Mucosa of gallbladder (tissue), 1 donor: ENCODE measurements at regions not wholly inside any gene's neighbourhood (a gene's known extent, or its start where the extent isn't known, plus 50 kb on each side); places are given as distances from the start of the nearest gene placed in this dataset.

ENCODE experiments used
- DNase-seq: peaks from one replicate; pipeline ENCODE4 v3.0.0-alpha.2; 2020; ENCODE audit warnings: low spot score
- donor health status: DM: no; HTN: no; CAD: no.

DNA sequence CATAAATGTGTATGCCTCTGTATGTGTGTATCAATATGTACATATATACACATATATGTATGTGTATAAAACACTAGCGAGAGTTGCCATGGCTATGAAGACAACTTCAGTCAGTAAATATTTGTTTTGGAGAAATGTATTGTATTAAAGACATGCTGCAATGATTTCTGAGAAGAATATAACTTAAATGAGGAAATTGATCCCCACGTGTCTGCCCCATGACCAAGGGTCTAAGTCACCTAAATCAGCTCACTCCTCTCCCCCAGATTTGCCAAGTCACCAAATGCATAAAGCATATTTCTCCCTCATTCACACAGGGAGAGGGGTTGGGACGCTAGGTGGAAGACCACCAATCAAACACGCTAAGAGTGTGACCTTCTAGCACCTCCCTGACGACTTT, 58.3 kb upstream of the LYST start:
- no peak for DNase-seq

DNA sequence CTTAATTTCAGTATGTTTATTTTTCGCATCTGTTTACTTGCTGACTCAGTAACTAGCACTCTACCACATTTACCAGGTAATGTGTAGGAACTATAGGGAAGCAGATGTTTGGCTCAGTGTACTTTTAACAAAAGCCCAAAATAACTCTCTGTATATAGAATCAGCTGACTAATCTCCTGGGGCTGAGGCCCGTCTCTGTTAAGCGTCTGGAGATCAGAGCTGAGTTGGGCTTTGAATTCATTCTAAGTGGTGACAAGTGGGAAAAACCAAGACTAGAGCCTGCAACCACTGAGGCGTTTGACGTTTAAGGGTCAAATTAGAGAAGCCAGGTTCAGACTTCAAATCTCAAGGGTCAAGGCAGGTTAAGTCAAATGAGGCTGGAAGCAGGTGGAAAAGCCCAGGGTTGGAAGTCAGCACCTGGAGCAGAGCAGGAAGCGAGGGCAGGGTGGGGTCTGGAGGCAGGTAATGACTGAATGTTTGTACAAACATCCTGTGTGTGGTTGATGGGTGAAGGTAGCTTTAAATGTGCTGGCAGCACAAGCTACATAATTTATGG, 56.8 kb upstream of the LYST start:
- DNase-seq, result no peak

DNA sequence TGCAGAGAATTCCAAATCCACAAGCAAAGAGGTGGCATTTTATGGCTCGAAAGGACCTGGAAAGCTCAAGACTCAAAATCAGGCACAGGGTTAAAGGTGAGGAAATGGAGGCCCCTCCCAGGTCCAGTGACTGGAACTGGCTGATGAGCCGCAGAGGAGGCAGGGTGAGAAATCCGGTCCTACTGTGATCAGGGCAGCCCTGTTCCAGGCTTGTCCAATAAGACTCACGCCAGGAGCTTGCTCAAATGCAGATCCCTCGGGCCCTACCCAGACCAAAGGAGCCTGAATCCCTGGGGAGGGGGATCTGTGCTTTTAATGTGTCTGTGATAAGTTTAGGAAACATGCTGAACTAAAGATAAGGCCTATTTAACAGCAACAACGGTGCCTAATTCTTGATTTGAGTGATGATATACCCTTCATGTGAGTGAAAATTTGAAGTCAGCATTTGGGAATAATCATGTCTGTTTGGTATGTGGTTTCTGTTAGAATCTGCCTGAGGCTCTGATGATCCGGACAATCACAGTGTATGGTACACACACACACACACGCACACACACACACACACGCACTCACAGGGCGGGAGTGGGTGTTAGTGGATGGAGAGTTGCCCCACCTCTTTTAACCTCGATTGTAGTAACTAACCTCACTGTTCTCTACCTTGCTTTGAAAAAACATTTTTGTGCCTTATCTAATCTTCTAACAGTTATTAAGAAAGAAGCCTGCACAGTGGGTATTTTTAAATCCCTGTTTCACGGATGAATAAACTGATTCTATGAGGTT, 54.1 kb upstream of the LYST start:
- no peak for DNase-seq

DNA sequence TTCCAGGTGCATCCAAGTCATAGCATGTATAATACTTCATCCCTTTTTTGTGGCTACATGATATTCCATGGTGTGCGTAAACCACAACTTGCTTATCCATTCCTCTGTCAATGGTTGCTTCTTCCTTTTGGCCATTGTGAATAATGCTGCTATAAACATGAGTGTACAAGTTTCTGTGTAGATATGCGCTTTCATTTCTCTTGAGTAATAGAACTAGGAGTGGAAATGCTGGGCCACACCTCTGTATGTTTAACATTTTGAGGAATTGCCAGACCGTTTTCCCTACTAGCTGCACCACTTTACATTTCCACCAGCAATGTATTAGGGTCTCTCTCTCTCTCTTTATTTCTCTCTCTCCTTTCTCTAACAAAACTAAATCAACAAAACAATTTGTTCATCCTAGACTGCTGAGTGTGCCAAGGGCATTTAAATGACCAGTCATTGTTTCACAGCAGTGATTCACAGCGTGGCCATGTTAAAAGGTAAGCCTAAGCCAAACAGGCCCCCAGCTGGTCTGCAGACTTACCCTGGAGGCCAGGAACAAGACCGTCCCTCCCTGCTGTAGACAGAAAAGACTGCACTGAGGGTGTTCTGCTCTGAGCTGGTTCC, 53.2 kb upstream of the LYST start:
- no peak for DNase-seq

- no peak for DNase-seq
These were observed 52.6 kb upstream of the LYST start for GRCh38 chr1:235919127-235919832.

DNA sequence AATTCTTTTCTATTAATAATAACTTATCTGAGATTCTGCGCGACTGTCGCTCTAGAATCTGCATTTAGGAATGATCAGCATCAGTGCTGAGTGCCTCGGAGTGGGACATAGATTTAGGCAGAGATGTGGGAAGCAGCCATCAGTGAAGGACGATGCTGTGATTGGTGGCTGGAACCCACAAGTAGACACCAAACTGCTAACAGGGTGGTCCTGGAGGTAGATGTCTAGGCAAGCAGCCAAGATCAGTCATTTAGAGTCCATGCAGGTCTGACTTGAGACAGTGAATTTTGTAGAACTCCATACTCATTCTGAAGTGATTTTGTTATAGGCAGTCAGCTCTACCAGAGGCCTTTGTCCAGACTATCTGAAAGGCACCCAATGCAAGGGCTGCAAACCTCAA, 51.8 kb upstream of the LYST start:
- no peak for DNase-seq

GRCh38 chr1:235918032-235918431, 51.3 kb upstream of the LYST start:
- no peak for DNase-seq

- peak; percentile 80 for DNase-seq
These were observed 50.6 kb upstream of the LYST start for GRCh38 chr1:235917267-235917811.
